ENCODE measurements at regions not wholly inside any gene's neighbourhood (a gene's known extent, or its start where the extent isn't known, plus 50 kb on each side); places are given as distances from the start of the nearest gene placed in this dataset.
"Not testable (repeated sequence)": the region's sequence is repeated elsewhere in the genome, so short reads cannot be mapped to it uniquely, and the experiment has no call there.

- H3K4me1 ChIP-seq, result no peaks in the 10 kb centered on the region
- no peak for DNase-seq
- no peaks in the 10 kb centered on the region for H3K36me3 ChIP-seq
- no peaks in the 10 kb centered on the region for H3K9me3 ChIP-seq (replicated peaks)
- H3K4me3 ChIP-seq, result no peak overlapping the region
- no peak overlapping the region for H3K27ac ChIP-seq
- no peaks in the 10 kb centered on the region for H3K27me3 ChIP-seq
Measured at GRCh38 chr4:16411501-16412085, 185.3 kb upstream of the TAPT1 start.

- DNase-seq; H3K4me3 ChIP-seq; H3K27me3 ChIP-seq; H3K4me1 ChIP-seq; H3K27ac ChIP-seq; H3K36me3 ChIP-seq; H3K9me3 ChIP-seq (replicated peaks): not testable (repeated sequence)
Measured at GRCh38 chr4:16393216-16393615, 166.9 kb upstream of the TAPT1 start.

DNA sequence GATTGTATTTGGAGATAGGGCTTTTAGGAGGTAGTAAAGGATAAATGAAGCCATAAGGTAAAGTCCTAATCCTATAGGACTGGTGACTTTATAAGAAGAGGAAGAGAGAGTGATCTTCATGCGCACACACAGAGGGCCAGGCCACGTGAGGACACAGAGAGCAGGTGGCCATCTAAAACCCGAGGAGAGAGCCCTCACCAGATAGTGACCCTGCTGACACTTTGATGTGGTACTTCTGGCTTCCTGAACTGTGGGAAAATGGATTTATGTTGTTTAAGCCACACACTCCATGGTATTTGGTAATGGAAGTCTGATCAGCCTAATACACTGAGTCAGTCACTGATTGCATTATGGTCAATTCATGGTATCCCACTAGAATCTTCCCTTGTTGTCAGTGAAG is 164.9 kb upstream of the TAPT1 start:
- no peak overlapping the region for H3K27ac ChIP-seq
- DNase-seq, result peak in 1 of 2 experiments; percentile 22
- no peaks in the 10 kb centered on the region for H3K4me1 ChIP-seq
- H3K4me3 ChIP-seq, result no peak overlapping the region
- no peaks in the 10 kb centered on the region for H3K27me3 ChIP-seq
- H3K9me3 ChIP-seq (replicated peaks), result no peaks in the 10 kb centered on the region
- no peaks in the 10 kb centered on the region for H3K36me3 ChIP-seq

DNA sequence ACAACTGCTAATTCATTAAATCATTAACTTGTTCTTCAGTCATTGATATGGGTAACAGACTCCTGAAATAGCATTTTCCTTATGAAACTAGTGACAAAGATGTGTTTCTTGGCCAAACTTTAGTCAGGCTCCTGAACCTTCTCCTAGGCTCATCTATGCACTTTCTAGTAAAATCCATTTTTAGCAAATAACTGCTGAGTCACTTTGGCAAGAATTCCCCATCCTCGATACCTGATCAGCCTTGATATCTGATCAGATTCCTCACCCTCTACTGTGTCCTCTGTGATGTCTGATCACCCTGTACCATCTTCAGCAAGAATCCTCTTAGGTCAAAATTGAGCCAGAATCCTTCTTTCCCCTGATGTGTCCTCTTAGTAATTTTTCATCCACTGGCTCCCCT is 161.2 kb upstream of the TAPT1 start:
- no peak overlapping the region for H3K4me3 ChIP-seq
- H3K4me1 ChIP-seq, result no peaks in the 10 kb centered on the region
- H3K27me3 ChIP-seq, result no peaks in the 10 kb centered on the region
- H3K36me3 ChIP-seq, result no peaks in the 10 kb centered on the region
- H3K9me3 ChIP-seq (replicated peaks), result no peaks in the 10 kb centered on the region
- H3K27ac ChIP-seq, result no peak overlapping the region
- DNase-seq, result no peak

GRCh38 chr4:16386711-16387320 is 160.5 kb upstream of the TAPT1 start:
- H3K9me3 ChIP-seq (replicated peaks), result no peaks in the 10 kb centered on the region
- no peaks in the 10 kb centered on the region for H3K4me1 ChIP-seq
- no peaks in the 10 kb centered on the region for H3K27me3 ChIP-seq
- no peak overlapping the region for H3K4me3 ChIP-seq
- no peak overlapping the region for H3K27ac ChIP-seq
- H3K36me3 ChIP-seq, result no peaks in the 10 kb centered on the region
- no peak for DNase-seq

DNA sequence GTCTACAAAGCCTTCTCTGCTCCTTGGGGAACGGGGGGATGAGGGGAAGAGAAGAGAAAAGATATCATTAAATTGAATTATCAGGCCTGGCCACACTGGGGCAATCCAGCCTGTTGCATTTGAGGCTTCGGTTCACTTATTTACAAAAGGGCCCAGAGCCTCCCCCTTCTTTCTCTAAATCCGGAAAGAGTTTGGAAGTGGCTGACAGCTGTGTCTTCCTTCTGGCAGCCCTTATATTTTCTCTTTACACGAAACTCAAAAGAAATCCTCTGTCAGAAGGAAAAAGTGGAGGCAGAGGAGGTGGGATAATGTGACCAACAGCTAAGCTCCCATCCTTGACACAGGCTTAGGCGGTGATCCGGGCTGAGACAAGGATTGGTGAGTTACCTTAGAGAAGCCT is 158.3 kb upstream of the TAPT1 start:
- Histone ChIP-seq H3K36me3 (no peaks in the 10 kb centered on the region), H3K4me1 (no peaks in the 10 kb centered on the region), H3K27me3 (no peaks in the 10 kb centered on the region), H3K9me3 (replicated peaks) (no peaks in the 10 kb centered on the region), H3K4me3 (no peak overlapping the region), H3K27ac (no peak overlapping the region)
- no peak for DNase-seq

GRCh38 chr4:16382571-16382970 is 156.3 kb upstream of the TAPT1 start:
- no peak overlapping the region for H3K27ac ChIP-seq
- H3K4me1 ChIP-seq, result no peaks in the 10 kb centered on the region
- no peak for DNase-seq

DNA sequence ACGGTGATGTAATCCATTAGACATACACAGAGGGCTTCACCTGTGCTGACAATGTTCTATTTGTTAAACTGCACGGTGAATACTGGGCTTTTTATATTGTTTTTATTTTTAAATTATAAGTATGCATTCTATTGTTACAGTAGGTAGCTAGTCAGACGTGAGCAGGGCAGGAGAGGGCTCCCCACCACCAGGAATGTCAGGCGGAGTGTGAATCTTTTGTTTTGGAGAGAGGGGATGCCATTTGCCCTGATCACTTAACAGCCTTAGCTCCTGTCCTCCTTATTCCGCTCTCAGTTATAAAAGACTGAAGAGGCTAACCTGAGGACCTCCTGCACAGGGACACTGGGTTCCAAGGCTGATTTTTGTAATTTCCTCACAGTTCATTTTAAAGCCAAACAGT is 151.6 kb upstream of the TAPT1 start:
- Histone ChIP-seq H3K36me3 (no peaks in the 10 kb centered on the region), H3K27ac (no peak overlapping the region), H3K9me3 (replicated peaks) (no peaks in the 10 kb centered on the region), H3K27me3 (0 out of 2 replicates have a peak, but pooled peaks cover 6% of the 10 kb centered on the region), H3K4me3 (no peak overlapping the region), H3K4me1 (no peaks in the 10 kb centered on the region)
- no peak for DNase-seq

More at GRCh38 chr4:16382571-16382970, 156.3 kb upstream of the TAPT1 start:
- no peaks in the 10 kb centered on the region for H3K9me3 ChIP-seq (replicated peaks)
- no peak overlapping the region for H3K4me3 ChIP-seq
- no peaks in the 10 kb centered on the region for H3K27me3 ChIP-seq
- H3K36me3 ChIP-seq, result no peaks in the 10 kb centered on the region

GRCh38 chr4:16365036-16365569 is 138.8 kb upstream of the TAPT1 start:
- Histone ChIP-seq H3K27ac (no peak overlapping the region), H3K27me3 (peaks cover 5% of the 10 kb centered on the region; the same call in 1 of the 2 replicates), H3K36me3 (no peaks in the 10 kb centered on the region), H3K4me1 (no peaks in the 10 kb centered on the region), H3K9me3 (replicated peaks) (no peaks in the 10 kb centered on the region), H3K4me3 (no peak overlapping the region)
- DNase-seq, result no peak

- H3K4me3 ChIP-seq, result no peak overlapping the region
Measured at GRCh38 chr4:16360694-16361262, 134.5 kb upstream of the TAPT1 start.

DNA sequence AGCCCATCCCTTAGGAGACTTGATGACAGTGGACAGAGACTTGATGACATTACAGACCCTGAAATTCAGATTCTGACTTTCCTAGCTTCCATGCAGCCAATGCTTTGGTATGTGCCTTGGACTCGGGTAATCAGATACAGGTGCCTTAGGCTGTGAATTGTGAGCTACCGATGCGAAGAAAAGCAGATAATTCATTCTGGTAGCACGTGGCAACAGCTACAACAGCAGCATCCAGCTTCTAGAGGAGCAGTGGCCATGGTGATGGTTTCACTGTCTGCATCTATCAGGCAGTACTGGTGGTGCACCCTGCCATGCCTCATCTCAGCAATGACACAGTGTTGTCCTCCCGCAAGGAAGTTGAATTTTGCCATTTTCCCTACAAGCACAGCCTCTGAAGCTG is 126.9 kb upstream of the TAPT1 start:
- H3K36me3 ChIP-seq, result no peaks in the 10 kb centered on the region
- no peaks in the 10 kb centered on the region for H3K9me3 ChIP-seq (replicated peaks)
- no peak overlapping the region for H3K27ac ChIP-seq
- no peak overlapping the region for H3K4me3 ChIP-seq
- no peak for DNase-seq
- H3K27me3 ChIP-seq, result no peaks in the 10 kb centered on the region
- no peaks in the 10 kb centered on the region for H3K4me1 ChIP-seq

More at GRCh38 chr4:16360694-16361262, 134.5 kb upstream of the TAPT1 start:
- H3K4me1 ChIP-seq, result no peaks in the 10 kb centered on the region
- DNase-seq, result no peak
- no peak overlapping the region for H3K27ac ChIP-seq
- H3K27me3 ChIP-seq, result peaks cover 5% of the 10 kb centered on the region; the same call in 1 of the 2 replicates
- H3K9me3 ChIP-seq (replicated peaks), result no peaks in the 10 kb centered on the region
- no peaks in the 10 kb centered on the region for H3K36me3 ChIP-seq

DNA sequence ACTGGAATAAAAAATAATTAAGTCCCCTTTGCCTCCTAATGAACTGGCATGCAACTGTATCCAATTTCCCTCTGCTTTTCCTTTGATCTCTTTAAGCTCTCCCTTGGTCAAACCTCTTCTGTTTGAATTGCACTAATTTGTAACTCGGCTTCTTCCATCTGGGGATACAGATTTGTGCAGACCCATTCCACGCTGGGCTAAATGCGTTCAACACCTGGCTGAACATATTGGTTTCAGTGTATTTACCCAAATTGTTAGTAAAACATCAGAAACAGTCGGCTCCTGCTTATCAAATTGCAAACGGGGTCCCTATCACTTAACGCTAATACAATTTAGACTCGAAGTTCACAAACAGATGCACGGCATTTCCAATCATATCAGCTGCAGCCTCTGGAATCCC is 124.9 kb upstream of the TAPT1 start:
- Histone ChIP-seq H3K36me3 (no peaks in the 10 kb centered on the region), H3K27ac (no peak overlapping the region), H3K27me3 (no peaks in the 10 kb centered on the region), H3K9me3 (replicated peaks) (no peaks in the 10 kb centered on the region), H3K4me1 (no peaks in the 10 kb centered on the region), H3K4me3 (no peak overlapping the region)
- no peak for DNase-seq

DNA sequence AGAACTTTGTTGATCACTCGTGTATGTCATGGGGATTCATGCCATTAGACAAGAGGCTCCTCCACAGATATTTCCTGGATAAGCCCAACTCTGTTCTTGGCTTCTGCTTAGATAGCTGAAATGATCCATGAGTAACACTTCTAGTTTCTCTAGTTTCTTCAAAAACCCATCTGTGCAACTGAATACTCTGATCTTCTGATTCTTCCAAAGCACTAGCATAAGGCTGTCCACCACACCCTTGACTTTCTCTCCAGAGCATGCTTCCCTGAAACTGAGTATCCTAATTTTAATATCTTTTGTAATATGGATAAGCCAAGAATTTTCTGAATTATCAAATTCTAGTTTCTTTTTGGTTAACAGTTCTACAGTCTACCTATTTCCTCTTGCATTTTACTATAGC is 118.6 kb upstream of the TAPT1 start:
- no peaks in the 10 kb centered on the region for H3K9me3 ChIP-seq (replicated peaks)
- H3K4me3 ChIP-seq, result no peak overlapping the region
- no peak overlapping the region for H3K27ac ChIP-seq
- H3K27me3 ChIP-seq, result no peaks in the 10 kb centered on the region
- H3K4me1 ChIP-seq, result no peaks in the 10 kb centered on the region
- no peaks in the 10 kb centered on the region for H3K36me3 ChIP-seq
- no peak for DNase-seq

GRCh38 chr4:16337936-16338335 is 111.7 kb upstream of the TAPT1 start:
- no peak overlapping the region for H3K27ac ChIP-seq
- H3K27me3 ChIP-seq, result no peaks in the 10 kb centered on the region
- H3K4me1 ChIP-seq, result 0 out of 2 replicates have a peak, but pooled peaks cover 5% of the 10 kb centered on the region
- no peaks in the 10 kb centered on the region for H3K9me3 ChIP-seq (replicated peaks)
- H3K4me3 ChIP-seq, result no peak overlapping the region
- DNase-seq, result no peak
- H3K36me3 ChIP-seq, result no peaks in the 10 kb centered on the region; the same call in 1 of the 2 replicates

DNA sequence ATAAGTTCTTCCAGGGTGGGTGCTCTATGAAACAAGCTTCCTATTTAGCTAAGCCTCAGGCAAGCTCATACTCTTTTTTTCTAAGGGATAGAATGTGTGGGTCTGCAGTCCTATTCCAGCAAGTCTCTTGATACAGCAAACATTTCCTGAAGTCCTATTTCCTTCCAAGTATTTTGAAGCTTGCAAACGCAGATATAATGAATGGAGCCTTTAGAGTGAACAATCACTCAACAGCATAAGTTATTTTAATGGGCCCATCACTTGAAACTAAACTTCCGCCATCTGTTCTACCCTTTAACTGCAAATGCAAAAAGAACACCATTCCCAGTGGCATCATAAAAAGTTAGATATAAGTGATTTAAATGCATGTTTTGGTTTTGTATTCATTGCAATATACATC is 108.3 kb upstream of the TAPT1 start:
- no peak overlapping the region for H3K27ac ChIP-seq
- DNase-seq, result no peak
- H3K27me3 ChIP-seq, result no peaks in the 10 kb centered on the region
- no peaks in the 10 kb centered on the region; the same call in none of the 2 replicates for H3K36me3 ChIP-seq
- H3K9me3 ChIP-seq (replicated peaks), result no peaks in the 10 kb centered on the region
- H3K4me1 ChIP-seq, result peaks cover 5% of the 10 kb centered on the region; the same call in 1 of the 2 replicates
- no peak overlapping the region for H3K4me3 ChIP-seq

Data from SJCRH30 (cell line).